GM23338 (cell line): ENCODE measurements at regions not wholly inside any gene's neighbourhood (a gene's known extent, or its start where the extent isn't known, plus 50 kb on each side); places are given as distances from the start of the nearest gene placed in this dataset.

Experiments used
- ATAC-seq: fragments of 200-7000 bp; cut with Tn5 transposase; 3 replicates; pipeline ENCODE4 v1.9.1; 2020
- DNase-seq: peaks from one replicate; pipeline ENCODE4 v3.0.0-alpha.2; 2015; ENCODE audit warnings: low spot score
- H2AFZ ChIP-seq: fragments of 200-600 bp; sonication (generic); 2 replicates; pipeline ENCODE4 v1.8.0; 2016; ENCODE audit warnings: antibody characterized with exemption, mild to moderate bottlenecking, moderate library complexity
- H3F3A ChIP-seq: fragments of 200-600 bp; sonication (generic); replicated peaks from 2 replicates; pipeline ENCODE4 v1.8.0; 2017; ENCODE audit warnings: antibody characterized with exemption, mixed run types, low read depth
- H3K27ac ChIP-seq: fragments of 200-600 bp; sonication (generic); 2 replicates; pipeline ENCODE4 v1.6.1; 2016; ENCODE audit warnings: low read depth
- H3K27me3 ChIP-seq: fragments of 200-600 bp; sonication (generic); 2 replicates; pipeline ENCODE4 v1.8.0; 2016; ENCODE audit warnings: mild to moderate bottlenecking, mixed run types, moderate library complexity; ENCODE audit not compliant: insufficient read depth
- H3K36me3 ChIP-seq: fragments of 200-600 bp; sonication (generic); 2 replicates; pipeline ENCODE4 v1.8.0; 2016; ENCODE audit warnings: mild to moderate bottlenecking; ENCODE audit not compliant: insufficient read depth
- H3K4me1 ChIP-seq: fragments of 200-600 bp; sonication (generic); 2 replicates; pipeline ENCODE4 v1.8.0; 2016; ENCODE audit warnings: mild to moderate bottlenecking, moderate library complexity; ENCODE audit not compliant: insufficient read depth
- H3K4me2 ChIP-seq: fragments of 200-600 bp; sonication (generic); 2 replicates; pipeline ENCODE4 v1.7.1; 2017; ENCODE audit warnings: mixed run types
- H3K4me3 ChIP-seq: fragments of 200-600 bp; sonication (generic); 2 replicates; pipeline ENCODE4 v1.6.1; 2016; ENCODE audit warnings: mixed run types
- H3K79me2 ChIP-seq: fragments of 200-600 bp; sonication (generic); replicated peaks from 2 replicates; pipeline ENCODE4 v1.8.0; 2017; ENCODE audit warnings: mild to moderate bottlenecking; ENCODE audit not compliant: insufficient read depth
- H3K9me2 ChIP-seq: fragments of 200-600 bp; sonication (generic); 2 replicates; pipeline ENCODE4 v1.8.0; 2017; ENCODE audit not compliant: insufficient read depth
- H4K20me1 ChIP-seq: fragments of 200-600 bp; sonication (generic); replicated peaks from 2 replicates; pipeline ENCODE4 v1.8.0; 2017; ENCODE audit warnings: mild to moderate bottlenecking; ENCODE audit not compliant: insufficient read depth
- H3K27ac Mint-ChIP-seq: 2 replicates; pipeline ENCODE4 v1.8.0; 2020; ENCODE audit warnings: inconsistent platforms, mild to moderate bottlenecking, moderate library complexity, mixed read lengths
- H3K27me3 Mint-ChIP-seq: 3 replicates; pipeline ENCODE4 v1.8.0; 2022; ENCODE audit warnings: low read depth, mild to moderate bottlenecking, moderate library complexity, mixed read lengths, inconsistent platforms; ENCODE audit not compliant: insufficient read depth, poor library complexity
- H3K36me3 Mint-ChIP-seq: 3 replicates; pipeline ENCODE4 v1.8.0; 2021; ENCODE audit warnings: low read depth, mild to moderate bottlenecking, inconsistent platforms, moderate library complexity, mixed read lengths
- H3K4me1 Mint-ChIP-seq: 3 replicates; pipeline ENCODE4 v1.8.0; 2020; ENCODE audit warnings: mild to moderate bottlenecking, inconsistent platforms, mixed read lengths
- H3K4me3 Mint-ChIP-seq: 3 replicates; pipeline ENCODE4 v1.8.0; 2021; ENCODE audit warnings: moderate library complexity, mild to moderate bottlenecking, inconsistent platforms, mixed read lengths
- H3K9me3 Mint-ChIP-seq: 3 replicates; pipeline ENCODE4 v1.8.0; 2020; ENCODE audit warnings: moderate library complexity, mild to moderate bottlenecking, inconsistent platforms, mixed read lengths
- CREB1 ChIP-seq: fragments of 250-450 bp; sonication (Bioruptor Pico); IDR thresholded peaks from 2 replicates; pipeline ENCODE4 v1.5.0; 2020; ENCODE audit warnings: low read depth, mild to moderate bottlenecking, moderate library complexity
- POLR2AphosphoS5 ChIP-seq: IDR thresholded peaks from 2 replicates; pipeline ENCODE4 v1.6.1; 2016; ENCODE audit warnings: antibody characterized with exemption, low read depth
- TF ChIP-seq, protein P1 (sequence below): IDR thresholded peaks from 2 replicates; pipeline ENCODE4 v1.6.1; 2016; ENCODE audit warnings: antibody characterized with exemption
- TF ChIP-seq, protein P2 (sequence below), 2 experiments: fragments of 200-600 bp in 1 of 2; sonication (generic) in 1 of 2; conservative IDR thresholded peaks; 2 replicates each; pipeline versions ENCODE4 v1.5.1 to v1.6.1; 2016 to 2017; ENCODE audit warnings: antibody characterized with exemption in 2 of 2, low read depth in 2 of 2, mild to moderate bottlenecking in 2 of 2, moderate library complexity in 1 of 2

DNA sequence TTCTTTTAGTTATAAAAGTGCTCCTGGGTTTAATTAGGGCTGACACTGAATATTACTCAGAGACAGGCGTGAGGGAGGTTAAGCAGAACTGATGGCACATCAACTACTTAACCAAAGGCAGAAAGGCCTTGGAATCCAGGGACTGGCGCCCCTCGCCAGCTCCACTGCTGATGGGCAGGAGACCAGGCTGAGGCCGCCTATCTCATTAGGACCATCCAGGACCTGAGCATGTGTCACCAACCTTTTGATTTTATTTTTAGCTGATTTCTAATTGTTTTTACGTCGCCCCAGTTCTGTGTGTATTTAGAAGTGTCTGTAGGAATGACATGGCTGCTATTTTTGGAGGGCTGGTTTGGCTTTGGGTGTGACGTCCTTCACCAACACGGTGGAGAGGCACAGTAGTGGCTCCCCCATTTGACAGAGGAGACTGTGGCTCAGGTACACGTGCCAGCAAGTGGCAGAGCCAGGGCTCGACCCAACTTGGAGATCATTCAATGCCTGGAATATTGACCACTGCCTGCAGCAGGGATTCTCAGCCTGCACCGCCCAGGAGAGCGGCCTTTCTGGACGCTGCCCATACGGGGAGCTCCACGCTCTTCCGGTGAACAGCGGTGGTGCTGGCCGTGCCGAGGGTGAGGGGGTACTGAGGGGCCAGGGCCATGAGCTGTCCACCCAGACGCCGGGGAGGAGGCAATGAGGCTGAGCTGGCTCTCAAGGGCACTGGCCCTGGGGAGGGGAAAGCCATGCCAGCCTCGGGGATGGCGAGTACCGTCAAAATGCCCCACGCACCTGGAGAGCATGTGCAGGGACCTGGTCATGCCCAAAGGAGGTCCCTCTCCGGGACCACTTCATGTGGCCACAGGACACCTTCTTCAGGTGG lies 205.7 kb downstream of the ASB1 start:
- Histone ChIP-seq H3K79me2 (no peaks in the 10 kb centered on the region), H3K9me2 (no peaks in the 10 kb centered on the region), H3K27ac (no peak overlapping the region), H3K4me2 (no peak overlapping the region), H3F3A (no peaks in the 10 kb centered on the region), H3K4me1 (no peaks in the 10 kb centered on the region), H2AFZ (no peak overlapping the region), H3K4me3 (no peak overlapping the region), H3K27me3 (no peaks in the 10 kb centered on the region), H4K20me1 (no peaks in the 10 kb centered on the region), H3K36me3 (no peaks in the 10 kb centered on the region)
- Mint-ChIP-seq H3K9me3 (no peaks in the 10 kb centered on the region), H3K27ac (no peak overlapping the region; the same call in 1 of the 2 replicates), H3K36me3 (no peaks in the 10 kb centered on the region), H3K4me3 (no peak overlapping the region), H3K27me3 (no peaks in the 10 kb centered on the region), H3K4me1 (no peaks in the 10 kb centered on the region)
- TF ChIP-seq CREB1 (CRISPR knock-in tag) (no peak), POLR2AphosphoS5 (no peak)
- TF ChIP-seq, protein P1, sequence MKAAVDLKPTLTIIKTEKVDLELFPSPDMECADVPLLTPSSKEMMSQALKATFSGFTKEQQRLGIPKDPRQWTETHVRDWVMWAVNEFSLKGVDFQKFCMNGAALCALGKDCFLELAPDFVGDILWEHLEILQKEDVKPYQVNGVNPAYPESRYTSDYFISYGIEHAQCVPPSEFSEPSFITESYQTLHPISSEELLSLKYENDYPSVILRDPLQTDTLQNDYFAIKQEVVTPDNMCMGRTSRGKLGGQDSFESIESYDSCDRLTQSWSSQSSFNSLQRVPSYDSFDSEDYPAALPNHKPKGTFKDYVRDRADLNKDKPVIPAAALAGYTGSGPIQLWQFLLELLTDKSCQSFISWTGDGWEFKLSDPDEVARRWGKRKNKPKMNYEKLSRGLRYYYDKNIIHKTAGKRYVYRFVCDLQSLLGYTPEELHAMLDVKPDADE, result no peak
- ATAC-seq (no peak), DNase-seq (no peak)

DNA sequence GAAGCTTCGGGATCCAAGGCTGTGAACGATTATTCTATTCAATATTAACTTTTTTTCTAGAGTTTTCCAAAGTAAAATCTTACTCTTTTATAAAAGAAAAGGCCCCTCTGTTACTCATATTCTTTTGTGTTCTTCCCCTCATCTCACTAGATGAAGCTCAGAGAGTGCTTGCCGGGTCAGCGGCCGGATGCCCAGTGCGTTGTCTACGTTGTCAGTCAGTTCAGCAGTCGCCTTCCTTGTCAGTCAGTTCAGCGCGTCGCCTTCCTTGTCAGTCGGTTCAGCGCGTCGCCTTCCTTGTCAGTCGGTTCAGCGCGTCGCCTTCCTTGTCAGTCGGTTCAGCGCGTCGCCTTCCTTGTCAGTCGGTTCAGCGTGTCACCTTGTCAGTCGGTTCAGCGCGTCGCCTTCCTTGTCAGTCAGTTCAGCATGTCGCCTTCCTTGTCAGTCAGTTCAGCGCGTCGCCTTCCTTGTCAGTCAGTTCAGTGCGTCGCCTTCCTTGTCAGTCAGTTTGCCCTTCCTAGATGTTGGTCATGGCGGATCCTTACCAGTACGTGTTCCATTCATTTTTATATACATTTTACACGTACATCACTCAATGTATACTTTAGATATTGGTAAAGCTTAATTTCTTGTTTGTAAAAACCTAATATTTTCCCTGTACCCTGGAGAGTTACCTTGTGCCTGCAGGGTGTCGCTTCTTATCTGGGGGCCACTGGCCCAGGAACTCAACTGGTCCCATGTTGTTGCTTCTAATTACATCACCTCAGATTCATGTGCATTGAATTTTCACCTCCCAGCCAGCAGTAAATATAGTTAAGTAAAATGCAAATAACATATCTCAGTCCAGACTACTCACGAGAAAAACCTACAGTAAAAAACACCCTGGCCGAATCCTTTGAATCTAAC lies 206.9 kb downstream of the ASB1 start:
- Mint-ChIP-seq H3K27me3 (no peaks in the 10 kb centered on the region), H3K4me3 (no peak overlapping the region), H3K36me3 (no peaks in the 10 kb centered on the region), H3K27ac (no peak overlapping the region), H3K9me3 (no peaks in the 10 kb centered on the region), H3K4me1 (no peaks in the 10 kb centered on the region)
- no peaks in the 10 kb centered on the region for H3K27me3 ChIP-seq
- no peaks in the 10 kb centered on the region for H4K20me1 ChIP-seq
- H2AFZ ChIP-seq, result no peak overlapping the region
- no peak overlapping the region for H3K4me3 ChIP-seq
- DNase-seq (no peak), ATAC-seq (no peak)
- no peaks in the 10 kb centered on the region for H3K36me3 ChIP-seq
- H3K27ac ChIP-seq, result no peak overlapping the region
- TF ChIP-seq, protein P2, sequence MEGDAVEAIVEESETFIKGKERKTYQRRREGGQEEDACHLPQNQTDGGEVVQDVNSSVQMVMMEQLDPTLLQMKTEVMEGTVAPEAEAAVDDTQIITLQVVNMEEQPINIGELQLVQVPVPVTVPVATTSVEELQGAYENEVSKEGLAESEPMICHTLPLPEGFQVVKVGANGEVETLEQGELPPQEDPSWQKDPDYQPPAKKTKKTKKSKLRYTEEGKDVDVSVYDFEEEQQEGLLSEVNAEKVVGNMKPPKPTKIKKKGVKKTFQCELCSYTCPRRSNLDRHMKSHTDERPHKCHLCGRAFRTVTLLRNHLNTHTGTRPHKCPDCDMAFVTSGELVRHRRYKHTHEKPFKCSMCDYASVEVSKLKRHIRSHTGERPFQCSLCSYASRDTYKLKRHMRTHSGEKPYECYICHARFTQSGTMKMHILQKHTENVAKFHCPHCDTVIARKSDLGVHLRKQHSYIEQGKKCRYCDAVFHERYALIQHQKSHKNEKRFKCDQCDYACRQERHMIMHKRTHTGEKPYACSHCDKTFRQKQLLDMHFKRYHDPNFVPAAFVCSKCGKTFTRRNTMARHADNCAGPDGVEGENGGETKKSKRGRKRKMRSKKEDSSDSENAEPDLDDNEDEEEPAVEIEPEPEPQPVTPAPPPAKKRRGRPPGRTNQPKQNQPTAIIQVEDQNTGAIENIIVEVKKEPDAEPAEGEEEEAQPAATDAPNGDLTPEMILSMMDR (conservative IDR thresholded peaks at IDR 0.05; ENCODE audit: low read depth in 2 of 2), result no peak
- no peaks in the 10 kb centered on the region for H3F3A ChIP-seq
- no peaks in the 10 kb centered on the region for H3K79me2 ChIP-seq
- H3K4me1 ChIP-seq, result no peaks in the 10 kb centered on the region
- H3K9me2 ChIP-seq, result no peaks in the 10 kb centered on the region
- no peak overlapping the region for H3K4me2 ChIP-seq
